ENCODE measurements at regions not wholly inside any gene's neighbourhood (a gene's known extent, or its start where the extent isn't known, plus 50 kb on each side); places are given as distances from the start of the nearest gene placed in this dataset.

- H3K4me3 ChIP-seq = no peak overlapping the region
- DNase-seq (ENCODE audit: low spot score) (no peak), ATAC-seq (no peak)
- H3K79me2 ChIP-seq (replicated peaks; ENCODE audit: insufficient read depth) = no peaks in the 10 kb centered on the region
- no peaks in the 10 kb centered on the region for H3K27me3 ChIP-seq (ENCODE audit: insufficient read depth)
- no peak overlapping the region for H3K27ac Mint-ChIP-seq
- H3F3A ChIP-seq (replicated peaks; ENCODE audit: low read depth) = no peaks in the 10 kb centered on the region
- H3K36me3 ChIP-seq (ENCODE audit: insufficient read depth) = no peaks in the 10 kb centered on the region
- no peak overlapping the region for H3K27ac ChIP-seq (ENCODE audit: low read depth)
- 0 out of 2 replicates have a peak, but pooled peaks cover 5% of the 10 kb centered on the region for H3K4me1 ChIP-seq (ENCODE audit: insufficient read depth)
- H3K27me3 Mint-ChIP-seq (ENCODE audit: insufficient read depth, low read depth, poor library complexity) = no peaks in the 10 kb centered on the region
- no peak overlapping the region for H3K4me2 ChIP-seq
- no peak for TF ChIP-seq JUNB (IDR thresholded peaks at IDR 0.05; ENCODE audit: unreplicated experiment)
- no peak for TF ChIP-seq CREB1 (CRISPR knock-in tag; IDR thresholded peaks at IDR 0.05; ENCODE audit: low read depth)
- TF ChIP-seq NANOG (IDR thresholded peaks at IDR 0.05; ENCODE audit: borderline replicate concordance) = no peak
- no peak for TF ChIP-seq EZH2phosphoT487 (IDR thresholded peaks at IDR 0.05; ENCODE audit: unreplicated experiment)
- TF ChIP-seq ZNF114 (CRISPR knock-in tag; IDR thresholded peaks at IDR 0.05) = no peak
- TF ChIP-seq POLR2AphosphoS5 (IDR thresholded peaks at IDR 0.05; ENCODE audit: low read depth) = no peak
- TF ChIP-seq STAT1 (IDR thresholded peaks at IDR 0.05; ENCODE audit: unreplicated experiment) = no peak
- TF ChIP-seq, protein P1, sequence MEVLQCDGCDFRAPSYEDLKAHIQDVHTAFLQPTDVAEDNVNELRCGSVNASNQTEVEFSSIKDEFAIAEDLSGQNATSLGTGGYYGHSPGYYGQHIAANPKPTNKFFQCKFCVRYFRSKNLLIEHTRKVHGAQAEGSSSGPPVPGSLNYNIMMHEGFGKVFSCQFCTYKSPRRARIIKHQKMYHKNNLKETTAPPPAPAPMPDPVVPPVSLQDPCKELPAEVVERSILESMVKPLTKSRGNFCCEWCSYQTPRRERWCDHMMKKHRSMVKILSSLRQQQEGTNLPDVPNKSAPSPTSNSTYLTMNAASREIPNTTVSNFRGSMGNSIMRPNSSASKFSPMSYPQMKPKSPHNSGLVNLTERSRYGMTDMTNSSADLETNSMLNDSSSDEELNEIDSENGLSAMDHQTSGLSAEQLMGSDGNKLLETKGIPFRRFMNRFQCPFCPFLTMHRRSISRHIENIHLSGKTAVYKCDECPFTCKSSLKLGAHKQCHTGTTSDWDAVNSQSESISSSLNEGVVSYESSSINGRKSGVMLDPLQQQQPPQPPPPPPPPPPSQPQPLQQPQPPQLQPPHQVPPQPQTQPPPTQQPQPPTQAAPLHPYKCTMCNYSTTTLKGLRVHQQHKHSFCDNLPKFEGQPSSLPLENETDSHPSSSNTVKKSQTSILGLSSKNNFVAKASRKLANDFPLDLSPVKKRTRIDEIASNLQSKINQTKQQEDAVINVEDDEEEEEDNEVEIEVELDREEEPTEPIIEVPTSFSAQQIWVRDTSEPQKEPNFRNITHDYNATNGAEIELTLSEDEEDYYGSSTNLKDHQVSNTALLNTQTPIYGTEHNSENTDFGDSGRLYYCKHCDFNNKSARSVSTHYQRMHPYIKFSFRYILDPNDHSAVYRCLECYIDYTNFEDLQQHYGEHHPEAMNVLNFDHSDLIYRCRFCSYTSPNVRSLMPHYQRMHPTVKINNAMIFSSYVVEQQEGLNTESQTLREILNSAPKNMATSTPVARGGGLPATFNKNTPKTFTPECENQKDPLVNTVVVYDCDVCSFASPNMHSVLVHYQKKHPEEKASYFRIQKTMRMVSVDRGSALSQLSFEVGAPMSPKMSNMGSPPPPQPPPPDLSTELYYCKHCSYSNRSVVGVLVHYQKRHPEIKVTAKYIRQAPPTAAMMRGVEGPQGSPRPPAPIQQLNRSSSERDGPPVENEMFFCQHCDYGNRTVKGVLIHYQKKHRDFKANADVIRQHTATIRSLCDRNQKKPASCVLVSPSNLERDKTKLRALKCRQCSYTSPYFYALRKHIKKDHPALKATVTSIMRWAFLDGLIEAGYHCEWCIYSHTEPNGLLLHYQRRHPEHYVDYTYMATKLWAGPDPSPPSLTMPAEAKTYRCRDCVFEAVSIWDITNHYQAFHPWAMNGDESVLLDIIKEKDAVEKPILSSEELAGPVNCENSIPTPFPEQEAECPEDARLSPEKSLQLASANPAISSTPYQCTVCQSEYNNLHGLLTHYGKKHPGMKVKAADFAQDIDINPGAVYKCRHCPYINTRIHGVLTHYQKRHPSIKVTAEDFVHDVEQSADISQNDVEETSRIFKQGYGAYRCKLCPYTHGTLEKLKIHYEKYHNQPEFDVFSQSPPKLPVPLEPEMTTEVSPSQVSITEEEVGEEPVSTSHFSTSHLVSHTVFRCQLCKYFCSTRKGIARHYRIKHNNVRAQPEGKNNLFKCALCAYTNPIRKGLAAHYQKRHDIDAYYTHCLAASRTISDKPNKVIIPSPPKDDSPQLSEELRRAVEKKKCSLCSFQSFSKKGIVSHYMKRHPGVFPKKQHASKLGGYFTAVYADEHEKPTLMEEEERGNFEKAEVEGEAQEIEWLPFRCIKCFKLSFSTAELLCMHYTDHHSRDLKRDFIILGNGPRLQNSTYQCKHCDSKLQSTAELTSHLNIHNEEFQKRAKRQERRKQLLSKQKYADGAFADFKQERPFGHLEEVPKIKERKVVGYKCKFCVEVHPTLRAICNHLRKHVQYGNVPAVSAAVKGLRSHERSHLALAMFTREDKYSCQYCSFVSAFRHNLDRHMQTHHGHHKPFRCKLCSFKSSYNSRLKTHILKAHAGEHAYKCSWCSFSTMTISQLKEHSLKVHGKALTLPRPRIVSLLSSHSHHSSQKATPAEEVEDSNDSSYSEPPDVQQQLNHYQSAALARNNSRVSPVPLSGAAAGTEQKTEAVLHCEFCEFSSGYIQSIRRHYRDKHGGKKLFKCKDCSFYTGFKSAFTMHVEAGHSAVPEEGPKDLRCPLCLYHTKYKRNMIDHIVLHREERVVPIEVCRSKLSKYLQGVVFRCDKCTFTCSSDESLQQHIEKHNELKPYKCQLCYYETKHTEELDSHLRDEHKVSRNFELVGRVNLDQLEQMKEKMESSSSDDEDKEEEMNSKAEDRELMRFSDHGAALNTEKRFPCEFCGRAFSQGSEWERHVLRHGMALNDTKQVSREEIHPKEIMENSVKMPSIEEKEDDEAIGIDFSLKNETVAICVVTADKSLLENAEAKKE (CRISPR knock-in tag; IDR thresholded peaks at IDR 0.05) = no peak
- no peak for TF ChIP-seq REST (IDR thresholded peaks at IDR 0.05; ENCODE audit: unreplicated experiment)
- TF ChIP-seq, protein P2, sequence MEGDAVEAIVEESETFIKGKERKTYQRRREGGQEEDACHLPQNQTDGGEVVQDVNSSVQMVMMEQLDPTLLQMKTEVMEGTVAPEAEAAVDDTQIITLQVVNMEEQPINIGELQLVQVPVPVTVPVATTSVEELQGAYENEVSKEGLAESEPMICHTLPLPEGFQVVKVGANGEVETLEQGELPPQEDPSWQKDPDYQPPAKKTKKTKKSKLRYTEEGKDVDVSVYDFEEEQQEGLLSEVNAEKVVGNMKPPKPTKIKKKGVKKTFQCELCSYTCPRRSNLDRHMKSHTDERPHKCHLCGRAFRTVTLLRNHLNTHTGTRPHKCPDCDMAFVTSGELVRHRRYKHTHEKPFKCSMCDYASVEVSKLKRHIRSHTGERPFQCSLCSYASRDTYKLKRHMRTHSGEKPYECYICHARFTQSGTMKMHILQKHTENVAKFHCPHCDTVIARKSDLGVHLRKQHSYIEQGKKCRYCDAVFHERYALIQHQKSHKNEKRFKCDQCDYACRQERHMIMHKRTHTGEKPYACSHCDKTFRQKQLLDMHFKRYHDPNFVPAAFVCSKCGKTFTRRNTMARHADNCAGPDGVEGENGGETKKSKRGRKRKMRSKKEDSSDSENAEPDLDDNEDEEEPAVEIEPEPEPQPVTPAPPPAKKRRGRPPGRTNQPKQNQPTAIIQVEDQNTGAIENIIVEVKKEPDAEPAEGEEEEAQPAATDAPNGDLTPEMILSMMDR (conservative IDR thresholded peaks at IDR 0.05; ENCODE audit: low read depth in 2 of 2) = no peak
- TF ChIP-seq ZNF331 (CRISPR knock-in tag; IDR thresholded peaks at IDR 0.05; ENCODE audit: low read depth) = no peak
- TF ChIP-seq, protein P3, sequence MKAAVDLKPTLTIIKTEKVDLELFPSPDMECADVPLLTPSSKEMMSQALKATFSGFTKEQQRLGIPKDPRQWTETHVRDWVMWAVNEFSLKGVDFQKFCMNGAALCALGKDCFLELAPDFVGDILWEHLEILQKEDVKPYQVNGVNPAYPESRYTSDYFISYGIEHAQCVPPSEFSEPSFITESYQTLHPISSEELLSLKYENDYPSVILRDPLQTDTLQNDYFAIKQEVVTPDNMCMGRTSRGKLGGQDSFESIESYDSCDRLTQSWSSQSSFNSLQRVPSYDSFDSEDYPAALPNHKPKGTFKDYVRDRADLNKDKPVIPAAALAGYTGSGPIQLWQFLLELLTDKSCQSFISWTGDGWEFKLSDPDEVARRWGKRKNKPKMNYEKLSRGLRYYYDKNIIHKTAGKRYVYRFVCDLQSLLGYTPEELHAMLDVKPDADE (IDR thresholded peaks at IDR 0.05) = no peak
- TF ChIP-seq EZH2 (IDR thresholded peaks at IDR 0.05; ENCODE audit: low read depth, unreplicated experiment) = no peak
- H3K9me2 ChIP-seq (ENCODE audit: insufficient read depth) = peaks cover 4% of the 10 kb centered on the region; the same call in 1 of the 2 replicates
- H2AFZ ChIP-seq = no peak overlapping the region
- H3K9me3 Mint-ChIP-seq = no peaks in the 10 kb centered on the region; the same call in 2 of the 3 replicates
- no peaks in the 10 kb centered on the region for H3K36me3 Mint-ChIP-seq (ENCODE audit: low read depth)
- H3K4me1 Mint-ChIP-seq = peaks cover 6% of the 10 kb centered on the region
- H3K4me3 Mint-ChIP-seq = no peak overlapping the region
- H4K20me1 ChIP-seq (replicated peaks; ENCODE audit: insufficient read depth) = no peaks in the 10 kb centered on the region
Observed at GRCh38 chr2:153136216-153136615, 342.3 kb downstream of the RPRM start.

All from GM23338 (cell line).